ENCODE measurements at regions not wholly inside any gene's neighbourhood (a gene's known extent, or its start where the extent isn't known, plus 50 kb on each side); places are given as distances from the start of the nearest gene placed in this dataset.

- TF ChIP-seq CTCF (IDR thresholded peaks at IDR 0.05; ENCODE audit: borderline replicate concordance, insufficient read depth, low read depth, low read length), result peak; percentile 95
- no peak overlapping the region for H3K4me3 ChIP-seq (ENCODE audit: low read depth, low read length)
Observed at GRCh38 chr11:76721755-76722677, 51.5 kb upstream of the LRRC32 start.

- TF ChIP-seq CTCF (IDR thresholded peaks at IDR 0.05; ENCODE audit: borderline replicate concordance, insufficient read depth, low read depth, low read length), result no peak
- H3K4me3 ChIP-seq (ENCODE audit: low read depth, low read length), result no peak overlapping the region
Observed at GRCh38 chr11:76723142-76723541, 52.6 kb upstream of the LRRC32 start.

GRCh38 chr11:76723548-76723947 lies 53.0 kb upstream of the LRRC32 start:
- H3K4me3 ChIP-seq (ENCODE audit: low read depth, low read length), result no peak overlapping the region
- no peak for TF ChIP-seq CTCF (IDR thresholded peaks at IDR 0.05; ENCODE audit: borderline replicate concordance, insufficient read depth, low read depth, low read length)

- H3K4me3 ChIP-seq (ENCODE audit: low read depth, low read length), result no peak overlapping the region
- no peak for TF ChIP-seq CTCF (IDR thresholded peaks at IDR 0.05; ENCODE audit: borderline replicate concordance, insufficient read depth, low read depth, low read length)
Observed at GRCh38 chr11:76724171-76724768, 53.7 kb upstream of the LRRC32 start.

- TF ChIP-seq CTCF (IDR thresholded peaks at IDR 0.05; ENCODE audit: borderline replicate concordance, insufficient read depth, low read depth, low read length), result no peak
- H3K4me3 ChIP-seq (ENCODE audit: low read depth, low read length), result no peak overlapping the region
Observed at GRCh38 chr11:76728227-76728626, 54.9 kb upstream of the TSKU start.

- no peak for TF ChIP-seq CTCF (IDR thresholded peaks at IDR 0.05; ENCODE audit: borderline replicate concordance, insufficient read depth, low read depth, low read length)
- H3K4me3 ChIP-seq (ENCODE audit: low read depth, low read length), result no peak overlapping the region
Observed at GRCh38 chr11:76728778-76729177, 54.4 kb upstream of the TSKU start.

GRCh38 chr11:76729214-76729613 lies 53.9 kb upstream of the TSKU start:
- no peak for TF ChIP-seq CTCF (IDR thresholded peaks at IDR 0.05; ENCODE audit: borderline replicate concordance, insufficient read depth, low read depth, low read length)
- no peak overlapping the region for H3K4me3 ChIP-seq (ENCODE audit: low read depth, low read length)

Measured in GM12875 (cell line).